K562 (cell line): ENCODE measurements at regions not wholly inside any gene's neighbourhood (a gene's known extent, or its start where the extent isn't known, plus 50 kb on each side); places are given as distances from the start of the nearest gene placed in this dataset.

Source experiments
- ATAC-seq: fragments of 200-7000 bp; cut with Tn5 transposase; 3 replicates; pipeline ENCODE4 v1.9.1; 2020; ENCODE audit warnings: moderate library complexity
- BruUV-seq: library from RNA; stranded (reverse); fragments of 400-500 nt; replicated peaks from 2 replicates; lab custom pipeline; 2021; lab: Mats Ljungman, UMichigan
- CTCF ChIA-PET: fragments of 300-600 bp; formaldehyde crosslinking; extraction: SDS; loops from one replicate; lab custom pipeline; 2021; ENCODE audit warnings: low intra/inter-chr PET ratio; lab: Yijun Ruan, JAX
- POLR2A ChIA-PET: fragments of 300-600, 350-650 bp; sonication (Branson Sonifier 250); formaldehyde crosslinking; extraction: SDS; loops from one replicate; lab custom pipeline; 2021; ENCODE audit warnings: antibody characterized with exemption, inconsistent platforms; lab: Yijun Ruan, JAX
- DNase-seq, 4 experiments: peaks; one replicate each; pipeline versions ENCODE4 v3.0.0 to v3.0.0-alpha.2; 2011 to 2018; ENCODE audit warnings: low spot score in 3 of 4, mixed read lengths in 3 of 4; ENCODE audit errors: extremely low read depth in 1 of 4
- FAIRE-seq: peaks from 2 replicates; lab custom pipeline; 2011; peaks lifted over from hg19 to GRCh38; lab: Jason Lieb, UNC
- H2AFZ ChIP-seq: 2 replicates; pipeline ENCODE4 v1.6.0; 2011; ENCODE audit warnings: low read depth, low read length, control low read depth, inconsistent platforms
- H3K27ac ChIP-seq: fragments of 200-600 bp; 3 replicates; pipeline ENCODE4 v1.8.0; 2011; ENCODE audit warnings: low read depth, mild to moderate bottlenecking, control low read depth, inconsistent platforms, low read length, moderate library complexity, mixed read lengths; ENCODE audit errors: extremely low read depth
- H3K27me3 ChIP-seq, 2 experiments: fragments of 300-600 bp in 1 of 2; 2 replicates in 1 of 2; 3 replicates in 1 of 2; pipeline versions ENCODE4 v1.6.0 to v1.8.0; 2011; ENCODE audit warnings: inconsistent platforms in 2 of 2, low read length in 2 of 2, mild to moderate bottlenecking in 1 of 2, mixed read lengths in 1 of 2, moderate library complexity in 1 of 2; ENCODE audit not compliant: control insufficient read depth in 2 of 2, insufficient read depth in 2 of 2
- H3K36me3 ChIP-seq: fragments of 300-600 bp; 3 replicates; pipeline ENCODE4 v1.8.0; 2011; ENCODE audit warnings: mild to moderate bottlenecking, low read length, inconsistent platforms; ENCODE audit not compliant: control insufficient read depth, insufficient read depth
- H3K4me1 ChIP-seq, 2 experiments: fragments of 200-600 bp in 1 of 2; replicated peaks in 1 of 2; 2 replicates in 1 of 2; 3 replicates in 1 of 2; pipeline versions ENCODE4 v1.5.1 to v1.8.0; 2011; ENCODE audit warnings: inconsistent platforms in 2 of 2, low read length in 2 of 2, mild to moderate bottlenecking in 1 of 2, mixed read lengths in 1 of 2, moderate library complexity in 1 of 2; ENCODE audit not compliant: control insufficient read depth in 2 of 2, insufficient read depth in 2 of 2
- H3K4me2 ChIP-seq: 2 replicates; pipeline ENCODE4 v1.6.1; 2011; ENCODE audit warnings: low read length, control low read depth, inconsistent platforms, mixed read lengths; ENCODE audit not compliant: insufficient read depth
- H3K4me3 ChIP-seq: fragments of 200-600 bp; sonication (generic), shearing (Covaris generic); 2 replicates; pipeline ENCODE4 v1.5.1; 2016; ENCODE audit warnings: control low read depth, inconsistent platforms
- H3K79me2 ChIP-seq: fragments of 200-600 bp; 3 replicates; pipeline ENCODE4 v1.8.0; 2011; ENCODE audit warnings: low read length, inconsistent platforms; ENCODE audit not compliant: control insufficient read depth, insufficient read depth
- H3K9ac ChIP-seq, 2 experiments: 2 replicates each; pipeline versions ENCODE4 v1.6.0 to v1.6.1; 2011; ENCODE audit warnings: low read depth in 2 of 2, low read length in 2 of 2, control low read depth in 1 of 2, inconsistent platforms in 1 of 2, mild to moderate bottlenecking in 1 of 2, mixed read lengths in 1 of 2; ENCODE audit not compliant: insufficient read depth in 1 of 2
- H3K9me1 ChIP-seq: one replicate; pipeline ENCODE4 v1.6.0; 2011; ENCODE audit warnings: inconsistent platforms, mild to moderate bottlenecking, low read length, moderate library complexity; ENCODE audit not compliant: control insufficient read depth, insufficient read depth
- H3K9me3 ChIP-seq: replicated peaks from 2 replicates; pipeline ENCODE4 v1.5.1; 2011; ENCODE audit warnings: low read depth, low read length, inconsistent platforms; ENCODE audit not compliant: control insufficient read depth, insufficient read depth
- H4K20me1 ChIP-seq: replicated peaks from 2 replicates; pipeline ENCODE4 v1.6.1; 2011; ENCODE audit warnings: low read length, inconsistent platforms, mixed read lengths; ENCODE audit not compliant: control insufficient read depth, insufficient read depth
- BCL6 ChIP-seq: fragments of 250-450 bp; sonication (Bioruptor Pico); IDR thresholded peaks from 2 replicates; pipeline ENCODE4 v1.4.0; 2020
- BDP1 ChIP-seq: IDR thresholded peaks from 3 replicates; pipeline ENCODE4 v1.6.1; 2011; ENCODE audit not compliant: insufficient read length, insufficient read depth
- CBX3 ChIP-seq, 2 experiments: IDR thresholded peaks; 1 replicate in 1 of 2; 2 replicates in 1 of 2; pipeline ENCODE4 v1.6.1; 2012; ENCODE audit warnings: inconsistent platforms in 2 of 2, low read length in 2 of 2, borderline replicate concordance in 1 of 2, control low read depth in 1 of 2
- CTCF ChIP-seq, 3 experiments: IDR thresholded peaks in 2 of 3; conservative IDR thresholded peaks in 1 of 3; 2 replicates each; pipeline ENCODE4 v1.5.1; 2011 to 2012; ENCODE audit warnings: low read length in 3 of 3, mild to moderate bottlenecking in 3 of 3, control low read depth in 2 of 3, improper control_type of control experiment in 1 of 3, inconsistent platforms in 1 of 3, low read depth in 1 of 3, mixed read lengths in 1 of 3, moderate library complexity in 1 of 3; ENCODE audit not compliant: insufficient read depth in 2 of 3
- ELF4 ChIP-seq: fragments of 450-650 bp; formaldehyde crosslinking; IDR thresholded peaks from 2 replicates; pipeline ENCODE4 v1.4.0; 2022; ENCODE audit warnings: missing genetic modification characterization
- KLF10 ChIP-seq: fragments of 250-450 bp; sonication (Bioruptor Pico); IDR thresholded peaks from 2 replicates; pipeline ENCODE4 v1.6.1; 2021; ENCODE audit warnings: matching md5 sums
- MCM7 ChIP-seq, 2 experiments: fragments of 450-650 bp; IDR thresholded peaks; 2 replicates each; pipeline ENCODE4 v1.6.1; 2016 to 2018
- MECOM ChIP-seq: fragments of 250-450 bp; sonication (Bioruptor Pico); IDR thresholded peaks from 2 replicates; pipeline ENCODE4 v1.8.0; 2022; ENCODE audit warnings: inconsistent platforms
- MITF ChIP-seq: IDR thresholded peaks from 2 replicates; pipeline ENCODE4 v1.6.1; 2014; ENCODE audit warnings: antibody characterized with exemption
- MYNN ChIP-seq, 2 experiments: sonication (generic); formaldehyde crosslinking in 1 of 2; IDR thresholded peaks; 2 replicates each; pipeline versions ENCODE4 v1.5.0 to v1.6.1; 2016 to 2020; ENCODE audit warnings: antibody characterized with exemption in 1 of 2, missing genetic modification reagents in 1 of 2
- NR1H2 ChIP-seq: sonication (generic); formaldehyde crosslinking; IDR thresholded peaks from 2 replicates; pipeline ENCODE4 v1.4.0; 2020; ENCODE audit warnings: mild to moderate bottlenecking, missing genetic modification reagents
- RBM22 ChIP-seq: fragments of 200-400 bp; formaldehyde crosslinking; IDR thresholded peaks from 2 replicates; pipeline ENCODE4 v1.6.1; 2018; ENCODE audit warnings: low read length, low read depth; ENCODE audit not compliant: poor library complexity, severe bottlenecking
- SP1 ChIP-seq: sonication (generic); formaldehyde crosslinking; IDR thresholded peaks from 2 replicates; pipeline ENCODE4 v1.8.1; 2022; ENCODE audit warnings: mild to moderate bottlenecking, missing genetic modification reagents
- TARDBP ChIP-seq: fragments of 450-650 bp; IDR thresholded peaks from 2 replicates; pipeline ENCODE4 v1.6.1; 2016
- ZFP30 ChIP-seq: fragments of 250-450 bp; sonication (Bioruptor Pico); IDR thresholded peaks from 2 replicates; pipeline ENCODE4 v1.8.0; 2022; ENCODE audit warnings: moderate library complexity, mild to moderate bottlenecking, inconsistent platforms, borderline replicate concordance
- ZNF239 ChIP-seq: fragments of 250-450 bp; sonication (Bioruptor Pico); IDR thresholded peaks from 2 replicates; pipeline ENCODE4 v1.4.0; 2020; ENCODE audit warnings: mild to moderate bottlenecking
- WGBS: fragments of 100-300 bp; shearing (Covaris generic); methylation state at CpG from one replicate; pipeline ENCODE4 v1.1.6; 2016; ENCODE audit warnings: low coverage, mixed read lengths; ENCODE audit not compliant: insufficient coverage; ENCODE audit errors: missing lambda C conversion rate; 5-methylcytosine and 5-hydroxymethylcytosine counted together
- in situ Hi-C: fragments of 300-500 bp; cut with MboI; formaldehyde crosslinking; loops from 4 replicates; pipeline ENCODE4 v1.15.0; 2018; ENCODE audit warnings: inconsistent platforms, mixed read lengths
- intact Hi-C: fragments of 100-400 bp; cut with micrococcal nuclease; formaldehyde crosslinking; loops from 2 replicates; pipeline ENCODE4 v1.14.2; 2022
- TF ChIP-seq, protein P1 (sequence below): fragments of 450-650 bp; IDR thresholded peaks from 2 replicates; pipeline ENCODE4 v1.6.1; 2018; ENCODE audit warnings: mild to moderate bottlenecking, low read depth; ENCODE audit not compliant: partially characterized antibody
- TF ChIP-seq, protein P2 (sequence below): fragments of 250-450 bp; sonication (Bioruptor Pico); IDR thresholded peaks from 2 replicates; pipeline ENCODE4 v1.8.0; 2021; ENCODE audit warnings: borderline replicate concordance, mild to moderate bottlenecking, moderate library complexity; ENCODE audit not compliant: poor library complexity, severe bottlenecking

DNA sequence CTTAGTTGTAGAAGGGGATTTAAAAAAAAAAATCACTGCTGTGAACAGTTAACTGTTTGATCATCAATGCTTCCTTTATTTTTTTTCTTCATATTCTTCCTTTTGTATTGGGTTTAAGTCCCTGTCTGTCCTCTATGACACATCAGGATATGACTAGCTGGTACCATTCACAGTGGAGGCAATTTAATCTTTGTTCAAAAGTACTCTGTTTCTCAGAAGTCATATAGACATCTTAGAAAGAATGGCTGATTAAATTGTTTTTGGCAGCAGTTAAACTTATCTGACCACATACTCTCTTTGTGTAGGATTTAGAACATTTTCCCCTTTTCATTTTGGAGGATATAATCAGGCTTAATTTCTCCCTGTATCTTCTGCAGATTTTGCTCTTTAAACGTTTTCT is 807.8 kb upstream of the CDH2 start:
- Histone ChIP-seq H3K4me3 (no peak overlapping the region), H2AFZ (no peak overlapping the region), H3K4me2 (no peak overlapping the region), H3K9me1 (no peaks in the 10 kb centered on the region), H3K9ac (no peak overlapping the region), H3K9me3 (no peaks in the 10 kb centered on the region), H3K27me3 (no peaks in the 10 kb centered on the region), H3K79me2 (no peaks in the 10 kb centered on the region), H3K36me3 (no peaks in the 10 kb centered on the region), H4K20me1 (no peaks in the 10 kb centered on the region), H3K27ac (no peak overlapping the region), H3K4me1 (no peaks in the 10 kb centered on the region)
- DNase-seq (no peak), ATAC-seq (no peak), FAIRE-seq (no peak)
- no peak for TF ChIP-seq ELF4 (CRISPR knock-in tag)
- TF ChIP-seq ZNF239 (CRISPR knock-in tag), result no peak
- no peak for TF ChIP-seq CBX3 (IDR thresholded peaks at IDR 0.05; ENCODE audit: borderline replicate concordance in 1 of 2, low read length in 2 of 2)
- no peak for TF ChIP-seq MYNN (IDR thresholded peaks at IDR 0.05)
- no peak for TF ChIP-seq MYNN (CRISPR knock-in tag; IDR thresholded peaks at IDR 0.05)
- TF ChIP-seq KLF10 (CRISPR knock-in tag), result no peak
- TF ChIP-seq NR1H2 (CRISPR knock-in tag), result no peak
- TF ChIP-seq MCM7 (IDR thresholded peaks at IDR 0.05), result no peak
- TF ChIP-seq, protein P1, sequence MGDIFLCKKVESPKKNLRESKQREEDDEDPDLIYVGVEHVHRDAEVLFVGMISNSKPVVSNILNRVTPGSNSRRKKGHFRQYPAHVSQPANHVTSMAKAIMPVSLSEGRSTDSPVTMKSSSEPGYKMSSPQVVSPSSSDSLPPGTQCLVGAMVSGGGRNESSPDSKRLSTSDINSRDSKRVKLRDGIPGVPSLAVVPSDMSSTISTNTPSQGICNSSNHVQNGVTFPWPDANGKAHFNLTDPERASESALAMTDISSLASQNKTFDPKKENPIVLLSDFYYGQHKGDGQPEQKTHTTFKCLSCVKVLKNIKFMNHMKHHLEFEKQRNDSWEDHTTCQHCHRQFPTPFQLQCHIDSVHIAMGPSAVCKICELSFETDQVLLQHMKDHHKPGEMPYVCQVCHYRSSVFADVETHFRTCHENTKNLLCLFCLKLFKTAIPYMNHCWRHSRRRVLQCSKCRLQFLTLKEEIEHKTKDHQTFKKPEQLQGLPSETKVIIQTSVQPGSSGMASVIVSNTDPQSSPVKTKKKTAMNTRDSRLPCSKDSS, result no peak
- TF ChIP-seq MECOM (CRISPR knock-in tag), result no peak
- TF ChIP-seq RBM22, result no peak
- no peak for TF ChIP-seq BCL6 (CRISPR knock-in tag)
- no peak for TF ChIP-seq BDP1
- TF ChIP-seq, protein P2, sequence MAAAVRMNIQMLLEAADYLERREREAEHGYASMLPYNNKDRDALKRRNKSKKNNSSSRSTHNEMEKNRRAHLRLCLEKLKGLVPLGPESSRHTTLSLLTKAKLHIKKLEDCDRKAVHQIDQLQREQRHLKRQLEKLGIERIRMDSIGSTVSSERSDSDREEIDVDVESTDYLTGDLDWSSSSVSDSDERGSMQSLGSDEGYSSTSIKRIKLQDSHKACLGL (CRISPR knock-in tag), result no peak
- no peak for TF ChIP-seq TARDBP
- no peak for TF ChIP-seq CTCF (IDR thresholded peaks at IDR 0.05 in 2 of 3, conservative IDR thresholded peaks at IDR 0.05 in 1 of 3; ENCODE audit: insufficient read depth in 2 of 3, low read depth in 1 of 3, low read length in 3 of 3)
- no peak for TF ChIP-seq MITF
- no peak for TF ChIP-seq SP1 (CRISPR knock-in tag)
- no peak for TF ChIP-seq ZFP30 (CRISPR knock-in tag)
- intact Hi-C loops, result loop anchor here (10.0 kb wide), 1 partner anchor 1360 kb away; no protein-coding TSS in a partner anchor
- POLR2A ChIA-PET, result no interaction called here
- WGBS, result 0% methylated on average over 1 of the region's 1 CpG
- BruUV-seq, result no TSS peak
- CTCF ChIA-PET, result no interaction called here
- in situ Hi-C loops, result no loop called here
